GM21723 (cell line): ENCODE measurements at regions not wholly inside any gene's neighbourhood (a gene's known extent, or its start where the extent isn't known, plus 50 kb on each side); places are given as distances from the start of the nearest gene placed in this dataset.

Experiments used
- ATAC-seq: cut with Tn5 transposase; IDR thresholded peaks from one replicate; pipeline ENCODE4 v1.9.1; 2021; ENCODE audit warnings: mild to moderate bottlenecking, moderate library complexity; ENCODE audit not compliant: unreplicated experiment

DNA sequence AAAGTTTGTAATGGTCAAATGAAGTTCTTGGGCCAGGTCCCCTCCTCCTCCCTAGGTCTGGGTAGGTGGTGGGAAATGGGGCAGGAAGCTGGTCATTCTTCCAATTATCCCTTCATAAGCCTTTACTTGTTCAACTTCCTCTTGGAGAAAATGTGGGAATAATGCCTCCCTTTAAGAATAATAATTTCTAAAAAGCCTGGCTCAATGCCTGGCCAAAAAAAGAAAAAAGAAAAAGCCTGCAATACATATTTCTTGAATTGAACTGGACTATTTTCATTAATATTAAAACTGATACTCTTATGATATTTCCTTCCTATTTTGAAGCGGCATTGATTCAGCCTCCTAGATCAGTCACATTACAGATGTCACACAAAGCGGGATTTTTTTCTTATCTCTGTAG lies 600.9 kb downstream of the CCDC171 start:
- no peak for ATAC-seq

DNA sequence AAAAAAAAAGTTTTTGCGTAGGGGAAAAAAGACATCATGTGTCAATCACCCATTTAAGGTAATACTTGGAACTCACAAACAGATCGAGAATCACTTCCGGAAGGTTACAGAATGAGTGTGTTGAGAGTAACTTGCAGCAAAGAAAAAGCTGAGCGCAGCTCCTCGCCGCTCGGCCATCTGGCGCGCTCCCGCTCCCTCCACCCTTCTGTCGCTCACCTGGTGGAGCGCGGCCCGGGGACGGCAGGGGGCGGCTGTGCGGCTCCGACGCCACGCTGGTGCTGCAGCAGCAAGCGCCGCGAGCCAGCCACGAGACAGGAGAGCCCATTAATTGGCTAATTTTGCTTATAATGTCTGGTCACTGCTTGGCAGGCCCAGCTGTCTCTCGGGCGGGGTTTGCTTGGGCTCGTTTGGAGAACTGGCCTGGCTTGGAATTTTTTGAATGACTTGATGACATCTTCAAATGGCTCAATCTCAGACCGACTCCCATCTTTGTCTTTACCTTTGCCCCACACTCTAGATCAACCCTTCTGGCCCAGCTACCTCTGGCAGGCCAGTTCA lies 601.8 kb downstream of the CCDC171 start:
- ATAC-seq, result peak; percentile 91

DNA sequence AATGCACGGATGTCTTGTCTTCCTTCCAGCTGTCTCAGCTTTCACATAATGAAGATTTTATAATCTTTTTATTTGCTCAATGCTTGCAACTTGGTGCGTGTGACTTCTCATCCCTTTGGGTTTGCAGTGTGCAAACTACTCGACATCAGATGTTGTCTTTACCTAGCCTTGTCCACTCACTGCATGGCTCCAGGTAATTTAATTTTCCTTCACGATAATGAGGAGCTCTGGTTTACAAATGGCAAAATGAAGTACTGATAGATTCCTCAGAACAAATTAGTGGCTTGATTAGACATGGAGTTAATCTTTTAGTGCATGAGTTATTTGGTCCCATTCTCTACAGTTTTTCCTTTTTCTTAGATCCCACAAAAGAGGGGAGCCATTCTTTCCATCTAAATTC lies 603.0 kb downstream of the CCDC171 start:
- no peak for ATAC-seq

DNA sequence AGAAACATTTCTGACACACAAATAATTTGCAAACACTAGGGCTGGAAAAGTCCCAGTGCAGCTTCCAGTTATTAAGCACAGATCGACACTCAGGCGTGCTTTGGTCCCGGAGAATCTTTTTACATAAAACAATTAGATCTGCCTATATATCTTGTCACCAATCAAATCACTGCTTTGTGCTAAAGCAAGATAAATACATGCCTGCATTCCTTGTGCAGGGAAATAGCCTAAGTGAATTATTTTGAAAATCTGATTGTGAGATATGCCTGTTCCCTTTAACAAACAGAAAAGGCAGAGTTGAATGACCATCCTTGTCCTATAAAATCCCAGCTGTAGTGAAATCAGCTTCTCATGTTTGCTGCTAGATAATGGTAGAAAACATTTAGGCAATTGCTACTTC lies 604.4 kb downstream of the CCDC171 start:
- no peak for ATAC-seq

DNA sequence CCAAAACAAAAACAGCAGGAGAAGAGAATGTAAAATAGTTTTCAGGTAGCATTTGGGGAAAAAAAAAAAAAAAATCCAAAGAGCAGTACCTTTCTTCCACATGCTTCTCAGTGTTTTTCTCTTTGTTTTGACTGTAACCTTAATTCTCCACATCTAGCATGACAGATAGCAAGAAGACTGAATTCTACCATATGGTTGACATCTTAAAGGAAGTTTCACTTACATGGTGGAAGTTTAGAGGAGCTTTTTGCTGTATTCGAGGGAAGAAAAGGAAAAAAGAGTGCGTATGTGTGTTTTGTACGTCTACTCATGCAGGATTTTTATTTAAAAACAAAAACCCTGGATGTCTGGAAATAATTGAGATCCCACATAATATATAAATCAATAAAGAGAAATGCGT lies 604.8 kb downstream of the CCDC171 start:
- no peak for ATAC-seq

DNA sequence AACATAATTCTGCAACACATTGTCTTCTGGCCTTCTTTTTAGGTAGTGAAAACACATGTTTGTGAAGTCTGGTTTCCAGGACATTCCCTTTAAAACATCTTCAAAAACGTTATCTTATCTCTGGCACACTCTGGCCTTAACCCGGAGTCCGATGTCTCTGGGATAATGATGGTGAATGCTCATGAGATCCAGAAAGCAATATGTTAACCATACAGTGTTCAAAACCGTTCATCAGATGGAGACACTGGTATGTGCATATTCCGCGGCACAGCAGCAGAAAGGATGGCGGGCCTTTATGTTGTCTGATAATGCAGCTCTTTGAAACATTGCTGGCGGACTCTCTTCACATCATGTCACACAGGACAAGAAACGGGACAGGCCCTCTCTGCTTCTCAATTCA lies 605.2 kb downstream of the CCDC171 start:
- ATAC-seq, result no peak

DNA sequence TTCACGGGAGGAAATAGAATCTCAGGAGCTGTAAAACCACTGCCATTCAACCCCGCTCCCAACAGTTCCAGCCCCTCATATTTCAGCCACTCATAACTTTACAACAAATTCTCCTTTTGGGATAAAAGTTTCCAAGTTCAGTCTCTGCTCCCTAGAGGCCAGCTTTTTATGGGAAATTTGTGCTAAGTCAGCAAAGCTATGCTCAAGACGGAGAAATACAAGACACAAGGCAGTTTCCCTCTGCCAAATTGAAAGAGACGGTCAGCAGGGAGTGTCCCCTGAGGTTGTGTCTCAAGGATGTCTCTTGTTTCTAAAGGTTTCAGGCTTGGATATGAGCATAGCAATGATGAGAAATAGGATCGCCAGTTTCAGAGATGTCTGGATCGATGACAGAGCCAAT lies 608.6 kb downstream of the CCDC171 start:
- ATAC-seq, result no peak

DNA sequence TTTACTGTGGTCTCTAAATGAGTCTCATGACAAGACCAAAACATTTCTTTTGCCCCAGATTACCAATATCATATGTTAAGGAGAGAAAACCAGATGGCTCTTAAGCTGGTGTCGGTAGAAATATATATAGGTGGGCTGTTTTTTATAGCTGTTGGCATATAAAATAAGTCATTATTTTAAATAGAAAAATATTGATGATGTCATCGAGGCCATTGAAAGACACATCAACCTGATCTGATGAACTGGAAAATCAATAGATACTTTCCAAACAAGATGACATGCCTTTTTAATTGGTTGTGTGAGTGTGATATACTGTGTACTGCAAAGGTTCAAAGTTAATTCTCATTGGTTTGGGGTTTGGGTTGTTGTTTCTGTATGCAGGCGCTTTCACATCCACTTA lies 617.3 kb downstream of the CCDC171 start:
- no peak for ATAC-seq

DNA sequence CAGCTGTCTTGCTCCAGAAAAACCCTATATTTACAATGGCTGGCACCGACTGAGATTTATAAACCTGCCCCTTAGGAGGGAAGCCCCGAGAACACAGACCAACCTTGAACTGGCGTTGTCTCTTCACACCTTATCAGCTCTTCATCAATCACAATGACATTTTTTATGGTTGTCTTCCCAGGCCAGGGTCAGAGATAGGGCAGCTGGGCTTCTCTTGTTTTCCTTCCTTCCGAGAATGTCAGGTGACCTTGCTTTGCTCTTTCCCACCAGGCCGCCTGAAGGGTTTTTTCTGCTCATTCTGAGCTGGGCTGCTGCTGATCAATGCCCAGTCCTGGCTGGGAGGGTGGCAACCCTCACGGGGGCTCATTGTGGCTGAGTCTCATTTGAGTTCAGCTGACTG lies 619.1 kb downstream of the CCDC171 start:
- ATAC-seq, result no peak

DNA sequence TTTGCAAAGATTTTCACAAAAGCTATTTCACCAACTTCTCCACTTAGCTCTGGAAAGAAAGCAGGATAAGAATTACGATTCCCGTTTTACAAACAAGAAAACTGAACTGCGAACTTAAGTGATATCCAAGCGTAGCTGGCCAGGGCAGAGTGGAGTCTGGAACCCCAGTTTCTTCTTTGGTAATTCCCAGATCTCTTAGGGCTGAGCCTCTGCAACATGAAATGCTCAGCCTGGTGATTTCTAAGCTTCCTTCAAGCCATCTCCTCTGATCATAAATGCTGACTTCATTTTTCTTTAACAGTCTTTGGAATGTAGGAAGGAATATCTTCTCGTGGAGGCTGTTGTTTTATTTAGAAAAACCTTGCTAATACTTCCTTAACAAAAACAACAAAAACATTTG lies 620.0 kb downstream of the CCDC171 start:
- ATAC-seq, result no peak

DNA sequence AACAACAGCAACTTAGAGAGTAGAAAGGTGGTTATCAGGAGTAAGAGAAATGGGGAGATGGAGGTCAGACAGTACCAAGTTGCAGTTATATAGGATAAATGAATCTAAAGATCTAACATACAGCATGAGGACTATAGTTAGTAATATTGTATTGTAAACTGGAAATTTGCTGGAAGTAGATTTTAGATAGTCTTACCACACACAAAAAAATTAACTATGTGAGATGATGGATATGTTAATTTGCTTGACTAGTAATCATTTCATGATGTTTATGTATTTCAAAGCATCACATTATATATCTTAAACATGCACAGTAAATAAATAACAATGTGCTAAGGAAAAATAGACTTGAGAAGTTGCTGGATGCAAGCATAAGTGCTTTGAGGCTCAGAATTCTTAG lies 622.1 kb downstream of the CCDC171 start:
- ATAC-seq, result no peak

DNA sequence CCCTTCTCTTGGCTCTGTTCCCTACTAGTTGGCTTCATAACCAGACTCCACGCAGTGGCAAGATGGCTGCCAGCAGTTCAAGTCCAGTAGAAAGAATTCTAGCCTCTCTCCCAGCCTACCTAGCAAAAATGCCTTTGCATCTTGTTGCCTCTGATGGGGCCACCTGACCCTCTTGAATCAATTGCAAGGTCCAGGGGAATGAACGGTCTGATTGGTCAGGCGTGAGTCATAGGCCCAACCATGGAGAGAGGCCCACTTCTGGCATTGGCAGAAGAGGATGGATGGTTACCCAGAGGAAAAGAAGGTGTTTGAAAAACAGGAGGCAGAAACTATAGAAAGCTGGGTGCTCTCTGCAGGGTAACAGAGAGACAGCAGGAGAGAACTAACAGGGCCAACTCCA lies 622.6 kb downstream of the CCDC171 start:
- ATAC-seq, result no peak

DNA sequence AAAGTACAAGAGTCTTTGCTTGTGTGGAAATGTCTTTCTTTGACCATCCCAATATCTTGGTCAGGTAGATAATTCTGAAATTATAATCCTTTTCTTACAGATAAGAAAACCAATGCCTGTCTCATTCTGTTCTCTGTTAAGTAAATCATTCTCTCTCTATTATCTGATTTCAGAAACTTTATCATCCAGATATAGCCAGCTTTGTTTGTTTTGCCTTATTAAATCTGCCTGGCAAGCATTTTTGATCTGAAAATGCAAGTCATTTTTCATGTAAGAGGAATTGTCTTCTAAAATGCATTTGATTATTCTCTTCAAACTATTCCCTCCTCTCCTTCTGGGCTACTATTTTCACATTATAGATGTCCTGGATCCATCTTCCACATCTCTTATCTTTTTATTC lies 625.5 kb downstream of the CCDC171 start:
- no peak for ATAC-seq

DNA sequence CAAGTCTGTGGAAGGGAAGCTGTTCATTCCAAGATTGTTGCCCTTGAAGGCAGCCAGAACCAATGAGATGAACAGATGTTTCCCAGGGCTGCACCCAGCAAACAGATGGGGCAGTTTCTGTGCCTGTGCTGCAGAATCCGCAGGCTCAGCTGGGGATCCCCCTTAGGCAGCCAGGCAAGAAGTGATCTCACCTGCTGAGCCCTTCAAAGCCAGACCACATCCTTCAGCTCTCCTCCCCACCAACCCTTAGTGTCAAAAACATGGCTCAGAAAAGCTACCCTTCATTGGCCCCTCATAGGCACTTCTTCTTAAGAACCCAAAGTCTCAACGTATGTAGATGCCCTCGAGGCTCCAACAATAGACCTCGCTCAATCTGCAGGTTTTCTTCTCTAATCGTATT lies 626.7 kb downstream of the CCDC171 start:
- no peak for ATAC-seq

DNA sequence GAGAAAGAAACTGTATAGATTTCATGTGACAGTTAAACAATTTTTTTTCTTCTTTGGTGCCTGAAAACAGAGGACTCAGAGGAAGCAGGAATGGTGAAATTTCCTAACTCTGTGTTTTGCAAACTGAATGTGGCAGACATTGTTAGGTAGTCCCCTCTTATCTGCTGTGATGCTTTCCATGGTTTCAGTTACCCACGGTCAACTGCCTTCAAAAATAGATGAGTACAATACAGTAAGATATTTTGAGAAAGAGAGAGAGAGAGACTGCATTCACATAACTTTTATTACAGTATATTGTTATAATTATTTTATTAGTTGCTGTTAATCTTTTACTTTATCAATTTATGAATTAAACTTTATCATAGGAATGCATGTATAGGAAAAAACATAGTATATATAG lies 627.2 kb downstream of the CCDC171 start:
- no peak for ATAC-seq

DNA sequence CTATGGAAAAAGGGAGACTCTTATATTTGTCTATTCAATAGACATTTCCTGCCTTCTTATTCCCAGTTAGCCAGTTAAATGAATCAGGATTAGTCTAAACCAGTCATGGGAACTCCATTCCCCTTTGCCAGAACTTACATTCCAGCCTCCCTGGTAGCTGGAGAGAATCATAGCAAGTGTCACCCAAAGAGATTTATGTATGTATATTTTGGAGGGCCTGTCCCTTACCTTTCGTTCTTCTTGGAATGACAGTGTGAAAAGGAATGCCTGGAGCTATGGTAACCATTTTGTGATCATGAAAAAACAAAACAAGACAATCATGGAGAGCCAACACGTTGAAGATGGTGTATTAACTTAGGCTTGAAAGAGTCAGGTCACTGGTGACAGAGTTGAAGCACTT lies 627.7 kb downstream of the CCDC171 start:
- ATAC-seq, result no peak

DNA sequence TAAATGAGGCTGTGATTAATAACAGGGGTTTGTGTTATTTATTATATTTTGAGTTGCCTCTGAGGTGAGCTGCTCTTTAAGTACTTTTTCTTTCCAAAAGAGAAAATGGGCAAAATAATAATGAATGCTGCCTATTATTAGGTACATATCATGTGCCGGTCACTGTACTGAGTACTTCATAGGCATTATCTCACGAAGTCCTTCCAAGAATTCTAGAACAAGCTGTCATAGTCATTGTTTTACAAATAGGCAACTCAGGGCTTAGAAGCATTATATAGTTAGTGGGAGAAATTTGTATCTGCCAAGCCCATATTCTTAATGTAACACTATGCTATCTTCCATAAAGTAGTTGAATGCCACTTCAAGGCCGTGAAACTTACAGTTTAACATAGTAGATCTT lies 628.7 kb downstream of the CCDC171 start:
- no peak for ATAC-seq

DNA sequence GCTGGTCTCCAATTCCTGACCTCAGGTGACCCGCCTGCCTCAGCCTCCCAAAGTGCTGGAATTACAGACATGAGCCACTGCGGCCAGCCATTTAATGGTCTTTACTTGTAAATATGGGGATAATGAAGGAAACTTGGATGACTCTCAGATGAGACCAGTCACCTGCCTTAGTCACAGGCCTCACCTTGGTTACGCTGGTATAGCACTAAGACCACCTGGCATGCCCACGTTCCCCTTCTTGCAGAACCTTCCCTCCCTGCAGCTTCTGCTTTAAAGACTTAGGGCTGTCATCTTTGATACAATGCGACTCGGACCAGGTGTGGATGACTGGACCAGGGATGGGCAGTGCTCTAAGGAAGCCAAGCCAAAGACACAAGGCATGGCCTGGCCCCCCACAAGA lies 629.9 kb downstream of the CCDC171 start:
- no peak for ATAC-seq

DNA sequence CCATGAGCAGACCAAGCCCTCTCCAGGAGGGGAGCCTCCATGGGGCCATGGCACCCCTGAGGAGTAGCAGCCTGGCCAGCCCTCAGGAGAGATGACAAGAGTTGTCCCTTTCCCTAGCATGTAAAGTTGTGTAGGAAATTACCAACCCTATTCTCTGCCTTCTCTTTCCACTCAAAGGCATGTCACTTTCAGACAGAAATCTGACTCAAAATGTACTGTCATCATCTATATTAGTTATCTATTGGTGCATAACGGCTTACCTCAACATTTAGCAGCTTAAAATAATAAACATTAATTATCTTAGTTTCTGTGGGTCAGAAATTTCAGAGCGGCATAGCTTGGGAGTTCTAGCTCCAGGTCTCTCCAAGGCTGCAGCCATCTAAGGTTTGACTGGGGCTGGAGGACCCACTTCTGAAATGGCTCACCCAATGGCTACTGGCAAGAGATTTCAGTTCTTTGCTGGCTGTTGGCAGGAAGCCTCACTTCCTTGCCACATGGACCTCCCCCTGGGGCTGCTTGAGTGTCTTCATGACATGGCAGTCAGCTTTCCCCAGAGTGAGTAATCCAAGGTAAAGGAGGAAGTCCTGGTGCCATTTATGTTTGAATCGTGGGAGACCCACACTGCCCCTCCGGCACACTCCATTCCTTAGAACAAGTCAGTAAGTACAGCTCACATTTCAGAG lies 632.3 kb downstream of the CCDC171 start:
- ATAC-seq, result no peak

DNA sequence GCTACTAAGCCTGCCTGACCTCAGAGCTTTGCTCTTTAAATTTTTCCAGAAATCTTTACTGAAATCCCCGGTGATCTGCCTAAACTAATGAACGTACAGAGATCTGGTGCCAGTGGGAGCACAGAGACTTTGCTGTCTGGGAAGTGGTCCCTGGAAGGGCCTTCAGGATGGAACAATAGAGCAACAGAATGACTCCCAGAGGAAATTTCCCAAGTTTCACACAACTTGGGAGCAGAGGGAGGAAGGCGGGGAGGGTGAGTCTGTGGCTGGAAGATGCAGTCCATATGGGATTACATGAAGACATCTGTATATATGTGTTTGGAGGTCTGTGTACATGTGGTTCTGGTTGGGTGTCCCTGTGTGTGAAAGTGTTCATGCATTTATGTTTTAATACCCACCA lies 638.3 kb downstream of the CCDC171 start:
- no peak for ATAC-seq

DNA sequence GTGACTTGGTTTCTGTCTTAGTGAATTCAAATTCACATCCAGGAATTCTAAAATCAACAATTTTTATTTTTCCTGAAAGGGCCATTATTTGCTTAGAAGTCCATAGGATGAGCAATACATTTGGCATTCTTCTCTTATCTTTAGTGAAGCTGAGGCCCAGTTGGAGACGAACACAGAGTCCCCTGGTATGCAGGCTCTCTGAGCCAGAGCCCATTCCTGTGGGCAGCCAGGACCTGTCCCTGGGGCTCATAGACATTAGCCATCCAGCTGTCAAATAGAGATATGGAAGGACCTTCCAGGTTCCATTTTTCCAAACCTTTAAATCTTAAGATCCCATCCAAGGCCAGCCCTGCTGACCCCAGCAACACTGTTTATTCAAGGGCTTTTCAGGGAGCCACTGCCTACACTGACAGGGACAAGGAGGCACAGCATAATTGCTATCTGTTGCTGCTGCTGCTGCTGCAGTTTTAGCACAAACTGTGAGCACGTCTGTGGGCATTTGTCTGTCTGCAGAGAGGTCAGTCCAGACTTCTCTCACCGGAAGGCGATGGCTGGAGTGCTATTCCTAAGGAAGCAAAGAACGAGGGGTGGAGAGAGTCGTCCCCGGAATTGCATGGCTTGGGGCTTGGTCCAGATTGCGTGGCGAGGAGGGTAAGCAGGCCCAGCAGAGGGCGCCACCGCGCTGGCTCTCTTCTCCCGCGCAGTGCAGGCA lies 639.0 kb downstream of the CCDC171 start:
- peak; percentile 48 for ATAC-seq

DNA sequence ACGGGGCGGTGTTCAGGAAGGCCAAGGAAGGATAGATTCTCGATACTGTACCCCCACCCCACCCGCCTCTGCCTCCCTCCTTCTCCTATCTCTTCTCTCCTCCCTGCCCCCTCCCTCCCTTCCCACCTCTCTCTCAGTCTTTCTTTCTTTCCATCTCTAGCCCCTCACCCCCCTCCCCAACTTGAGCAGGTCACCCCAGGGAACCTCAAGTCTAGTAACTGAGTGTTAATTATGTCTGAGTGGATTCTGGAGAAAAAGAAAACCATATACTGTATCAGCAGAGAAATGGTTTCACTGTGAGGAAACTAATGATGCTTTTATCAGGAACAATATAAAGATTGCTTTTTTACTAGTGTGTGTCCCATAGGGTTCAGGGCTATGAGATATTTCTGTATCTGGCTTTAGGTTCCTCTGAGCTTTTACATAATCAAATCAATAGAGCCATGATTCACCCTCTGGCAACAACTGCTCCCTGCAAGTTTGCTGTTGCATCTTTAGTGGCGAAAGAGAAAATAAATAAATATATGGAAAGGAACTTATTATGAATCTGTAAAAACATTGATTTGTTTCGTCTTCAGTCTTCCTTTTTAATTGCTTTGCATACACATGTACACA lies 639.7 kb downstream of the CCDC171 start:
- no peak for ATAC-seq
